T-helper 2 cell (primary cell): ENCODE measurements at regions not wholly inside any gene's neighbourhood (a gene's known extent, or its start where the extent isn't known, plus 50 kb on each side); places are given as distances from the start of the nearest gene placed in this dataset.
"Not testable (repeated sequence)": the region's sequence is repeated elsewhere in the genome, so short reads cannot be mapped to it uniquely, and the experiment has no call there.

Experiments used
- DNase-seq, 5 experiments: peaks; one replicate each; pipeline versions ENCODE4 v3.0.0 to v3.0.0-alpha.2; 2012 to 2022

DNA sequence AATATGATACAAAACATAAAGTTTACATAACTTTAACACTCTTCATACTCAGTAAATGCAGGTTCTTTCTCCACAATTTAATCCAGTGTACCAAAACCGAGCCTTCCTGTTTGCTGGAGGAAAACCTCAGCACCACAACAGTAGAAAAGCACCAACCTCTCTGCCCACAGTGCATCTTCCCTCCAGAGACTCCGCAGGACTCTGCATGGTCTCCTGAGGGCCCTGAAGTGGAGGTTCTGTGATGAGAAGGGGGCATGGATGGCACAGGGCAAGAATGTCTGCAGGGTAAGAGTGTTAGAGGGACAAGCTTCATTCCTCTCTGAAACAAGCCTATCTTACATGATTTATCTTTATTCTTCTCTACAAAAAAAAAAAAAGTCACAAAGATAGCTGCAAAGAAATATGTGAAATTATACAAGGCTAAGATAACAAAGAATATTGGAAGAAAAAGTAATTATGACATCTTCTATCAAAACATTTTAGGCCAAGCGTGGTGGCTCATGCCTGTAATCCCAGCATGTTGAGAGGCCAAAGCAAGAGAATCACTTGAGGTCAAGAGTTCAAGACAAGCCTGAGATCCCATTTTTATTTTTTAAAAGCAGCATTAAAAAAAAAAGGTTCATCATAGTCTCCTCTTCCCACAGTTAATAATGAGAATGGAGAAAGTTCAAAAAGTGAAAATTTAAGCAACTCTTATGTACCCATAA is 102.0 kb downstream of the VPREB1 start:
- no peak for DNase-seq

DNA sequence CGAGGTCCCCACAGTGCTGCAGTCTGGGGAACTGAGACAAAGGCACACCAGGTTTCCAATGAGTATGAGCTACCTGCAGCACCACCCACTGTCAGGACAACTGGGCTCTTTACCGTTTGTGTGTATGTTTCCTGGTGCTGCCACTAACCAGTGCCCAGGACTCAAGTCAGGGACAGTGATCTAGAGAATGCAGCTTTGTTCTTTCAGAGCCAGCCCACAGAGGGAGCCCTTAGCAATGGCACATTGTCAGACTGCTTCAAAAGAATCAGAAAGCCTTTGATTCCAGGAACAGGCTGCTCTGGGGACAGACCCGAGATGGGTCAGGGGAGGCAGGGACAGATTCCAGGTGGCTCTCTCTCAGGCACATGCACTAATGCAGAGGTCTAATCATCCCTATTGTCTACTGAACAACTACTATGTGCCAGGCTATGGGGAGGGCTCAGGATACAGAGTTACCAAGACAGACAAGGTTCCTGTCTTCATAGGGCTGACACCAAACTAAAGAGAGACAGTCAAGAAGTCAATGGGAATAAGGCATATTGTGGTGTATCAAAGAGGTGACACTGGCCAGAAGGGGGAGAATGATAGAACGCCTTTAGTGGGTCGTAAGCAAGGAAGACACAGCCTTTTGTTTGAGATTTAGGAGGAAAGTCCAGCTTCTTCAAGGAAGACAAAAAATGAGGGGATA is 103.7 kb downstream of the VPREB1 start:
- DNase-seq, result no peak

DNA sequence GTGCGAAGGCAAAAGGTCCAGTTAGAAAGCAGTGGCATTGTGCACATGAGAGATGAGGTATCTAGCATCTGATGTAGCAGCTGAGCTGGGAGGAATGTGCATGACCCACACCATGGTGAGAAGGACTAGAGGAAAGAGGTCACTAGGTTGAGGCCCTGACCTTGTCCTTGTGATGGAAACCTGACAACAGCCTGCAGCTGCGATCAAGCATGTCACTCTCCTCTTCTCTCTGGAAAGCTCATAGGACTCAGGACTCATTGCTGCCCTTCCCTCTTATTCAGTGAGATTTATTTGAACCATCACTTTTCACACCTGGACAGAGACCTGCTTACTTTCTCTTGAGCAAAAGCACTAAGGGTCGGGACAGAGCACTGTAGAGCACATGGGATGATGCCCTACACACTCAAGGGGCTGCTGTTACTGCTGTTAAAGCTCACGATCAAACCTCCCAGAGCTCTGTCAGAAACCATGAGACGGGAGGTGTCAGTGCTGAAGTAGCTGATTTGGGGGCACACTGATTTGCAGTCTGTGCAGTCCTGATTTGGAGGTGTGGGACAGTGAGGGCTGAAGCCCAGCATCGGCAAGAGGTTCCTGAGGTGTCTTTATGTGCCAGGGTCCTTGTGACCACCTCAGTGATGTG is 104.3 kb downstream of the VPREB1 start:
- DNase-seq, result no peak

DNA sequence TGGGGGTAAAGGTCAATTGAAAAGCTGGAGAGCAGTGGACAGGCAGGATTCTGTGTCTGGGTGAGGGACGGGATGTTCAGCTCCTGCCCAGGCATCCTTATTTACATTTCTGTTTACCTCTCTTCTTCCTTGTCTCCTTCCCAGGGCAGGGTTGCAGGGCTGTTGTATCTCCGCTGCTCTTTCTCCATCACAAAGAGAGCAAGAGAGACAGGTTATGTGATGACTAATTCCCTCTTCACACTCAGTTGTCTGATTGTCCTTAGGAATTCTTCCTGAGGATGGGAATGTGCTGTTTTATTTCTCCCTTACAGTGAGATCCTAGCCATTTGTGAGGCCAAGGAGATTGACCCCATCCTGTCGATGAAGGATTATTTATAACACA is 104.9 kb downstream of the VPREB1 start:
- no peak for DNase-seq

DNA sequence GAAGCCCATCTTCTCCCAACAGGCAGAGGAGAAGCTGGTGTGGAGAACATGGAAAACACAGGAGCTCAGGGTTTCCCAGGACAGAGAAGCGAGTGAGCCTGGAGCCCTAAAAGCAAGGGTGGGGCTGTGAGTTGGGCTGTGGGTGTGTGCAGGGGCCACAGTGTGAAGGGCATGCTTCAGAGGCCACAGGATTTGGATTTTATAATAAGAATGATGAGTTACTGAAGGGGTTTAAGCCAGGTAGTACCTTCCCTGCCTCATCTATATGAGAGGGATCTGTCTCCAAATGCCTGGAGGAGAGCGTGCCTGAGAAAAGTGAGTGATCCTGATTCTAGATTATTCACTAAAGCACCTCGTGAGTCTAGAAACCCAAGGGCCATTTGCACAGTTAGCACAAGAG is 106.8 kb downstream of the VPREB1 start:
- DNase-seq, result no peak

DNA sequence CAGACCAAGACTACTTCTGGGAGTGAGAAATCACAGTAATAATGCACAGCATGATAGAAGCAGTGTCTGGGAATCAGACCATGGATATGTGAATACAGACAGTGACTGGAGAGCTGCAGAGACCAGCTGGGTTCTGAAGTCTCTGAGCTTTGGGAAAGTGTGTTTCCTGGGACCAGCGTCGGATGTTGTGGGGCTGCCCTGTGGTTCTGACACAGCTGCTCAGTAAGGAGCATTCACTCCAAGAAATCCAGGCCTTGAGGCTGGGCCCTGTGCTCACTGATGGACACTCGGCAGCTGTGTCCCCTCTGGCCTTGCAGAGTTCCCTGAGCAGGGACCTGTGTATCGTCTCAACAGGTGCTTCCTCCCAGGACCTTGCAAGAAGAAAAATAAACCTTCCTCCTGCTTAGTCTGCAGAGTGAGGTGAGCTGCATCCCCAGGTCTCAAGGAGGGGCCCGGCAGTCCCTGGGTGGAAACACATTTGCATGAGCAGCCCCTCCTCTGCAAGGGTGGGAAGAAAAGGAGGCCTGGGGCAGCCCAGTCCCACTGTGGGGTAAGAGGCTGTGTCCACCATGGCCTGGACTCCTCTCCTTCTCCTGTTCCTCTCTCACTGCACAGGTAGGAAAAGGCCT is 107.9 kb downstream of the VPREB1 start:
- DNase-seq, result no peak

DNA sequence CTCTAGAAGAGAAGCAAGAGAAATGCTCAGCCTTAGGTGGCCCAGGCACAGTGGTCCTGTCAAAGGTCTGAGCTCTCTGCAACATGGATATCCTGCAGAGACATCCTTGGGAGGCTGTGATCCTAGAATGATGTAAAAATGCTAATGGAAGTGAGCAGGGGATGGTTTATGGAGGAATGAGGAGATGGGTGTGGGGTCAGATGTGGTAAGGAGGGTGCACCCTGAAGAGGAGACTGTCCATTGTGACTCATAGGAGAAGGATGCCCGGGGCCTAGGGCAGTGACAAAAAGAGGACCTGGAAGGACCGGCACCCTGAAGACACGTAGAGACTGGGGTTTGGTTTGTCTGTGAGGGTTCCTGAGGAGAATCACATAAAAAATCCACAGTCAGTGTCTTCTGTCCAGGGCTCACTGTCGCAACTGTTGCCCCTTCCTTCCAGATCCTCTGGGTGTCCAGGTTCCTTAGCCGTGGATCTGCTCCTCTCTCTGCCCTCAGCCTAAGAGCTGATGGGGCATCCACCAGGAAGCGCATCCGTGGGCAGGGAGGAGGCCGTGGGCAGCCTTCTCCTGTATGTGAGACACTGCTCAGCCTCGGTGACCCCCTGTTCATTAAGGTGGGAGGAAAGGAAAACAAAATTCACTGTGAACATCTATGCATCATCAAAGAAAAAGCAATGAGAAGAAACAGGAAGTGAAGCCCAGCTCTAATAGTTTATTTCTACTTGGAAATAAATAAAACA is 110.7 kb downstream of the VPREB1 start:
- DNase-seq, result no peak

DNA sequence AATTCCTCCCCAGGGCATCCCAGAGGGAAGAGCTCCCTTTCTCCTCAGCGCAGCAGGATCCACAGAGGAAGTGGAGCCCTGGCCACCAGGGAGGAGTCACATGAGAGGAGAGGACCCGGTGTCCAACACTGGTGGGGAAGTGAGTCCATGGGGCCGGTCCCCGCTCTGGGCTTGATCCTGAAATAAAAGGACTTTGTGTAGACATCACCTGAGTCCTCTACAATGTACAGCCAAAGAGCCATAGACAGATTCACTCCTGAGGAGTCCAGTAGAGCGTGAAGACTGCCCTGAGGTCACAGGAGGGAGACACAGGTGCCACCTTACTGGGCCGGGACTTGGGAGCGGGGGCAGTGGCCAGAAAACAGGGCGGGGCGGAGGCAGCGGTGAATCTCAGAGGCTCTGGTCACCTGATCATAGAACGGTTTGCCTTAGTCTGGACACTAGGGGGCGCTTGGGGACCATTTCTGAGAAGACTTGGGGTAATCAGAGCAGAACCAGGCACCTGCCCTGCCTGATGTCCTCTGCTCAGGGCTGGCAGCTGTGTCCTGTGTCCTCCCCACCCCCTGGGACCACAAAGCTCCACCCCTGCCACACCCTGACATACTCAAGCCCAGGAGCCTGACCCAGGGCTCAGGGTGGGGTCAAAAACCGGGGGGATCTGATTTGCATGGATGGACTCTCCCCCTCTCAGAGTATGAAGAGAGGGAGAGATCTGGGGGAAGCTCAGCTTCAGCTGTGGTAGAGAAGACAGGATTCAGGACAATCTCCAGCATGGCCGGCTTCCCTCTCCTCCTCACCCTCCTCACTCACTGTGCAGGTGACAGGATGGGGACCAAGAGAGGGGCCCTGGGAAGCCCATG is 112.7 kb downstream of the VPREB1 start:
- peak; percentile 13 to 67 (median 58) for DNase-seq

DNA sequence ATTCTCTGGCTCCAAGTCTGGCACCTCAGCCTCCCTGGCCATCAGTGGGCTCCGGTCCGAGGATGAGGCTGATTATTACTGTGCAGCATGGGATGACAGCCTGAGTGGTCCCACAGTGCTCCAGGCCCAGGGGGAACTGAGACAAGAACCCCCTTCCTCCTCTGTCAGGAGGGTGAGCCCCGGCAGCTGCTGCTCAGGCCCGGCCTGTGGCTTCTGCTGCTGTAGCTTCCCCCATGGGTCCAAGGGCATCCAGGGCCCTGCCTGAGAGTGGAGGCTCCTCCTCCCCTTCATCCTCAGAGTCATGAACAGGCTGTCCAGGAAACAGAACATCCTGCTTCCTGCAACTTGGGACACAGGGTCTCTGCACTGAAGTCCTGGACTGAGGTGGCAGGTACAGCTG is 113.6 kb downstream of the VPREB1 start:
- no peak for DNase-seq

DNA sequence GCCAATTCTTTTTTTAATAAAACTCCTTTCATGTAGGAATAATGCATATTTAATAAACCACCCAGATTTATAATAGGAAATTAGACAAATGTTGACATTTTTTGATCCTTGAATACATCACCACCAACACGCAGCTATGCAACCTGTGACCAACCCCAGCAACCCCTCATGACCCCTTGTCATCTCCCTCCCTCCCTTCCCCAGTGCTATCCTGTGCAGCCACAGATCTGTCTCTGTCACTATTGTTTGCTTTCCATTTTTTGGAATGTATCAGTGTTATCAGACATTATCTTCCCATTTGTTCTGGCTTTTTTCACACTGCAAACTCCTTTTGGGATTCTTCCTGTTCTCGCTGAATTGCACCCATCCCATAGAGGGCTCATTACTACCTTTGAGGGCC is 114.1 kb downstream of the VPREB1 start:
- no peak for DNase-seq

DNA sequence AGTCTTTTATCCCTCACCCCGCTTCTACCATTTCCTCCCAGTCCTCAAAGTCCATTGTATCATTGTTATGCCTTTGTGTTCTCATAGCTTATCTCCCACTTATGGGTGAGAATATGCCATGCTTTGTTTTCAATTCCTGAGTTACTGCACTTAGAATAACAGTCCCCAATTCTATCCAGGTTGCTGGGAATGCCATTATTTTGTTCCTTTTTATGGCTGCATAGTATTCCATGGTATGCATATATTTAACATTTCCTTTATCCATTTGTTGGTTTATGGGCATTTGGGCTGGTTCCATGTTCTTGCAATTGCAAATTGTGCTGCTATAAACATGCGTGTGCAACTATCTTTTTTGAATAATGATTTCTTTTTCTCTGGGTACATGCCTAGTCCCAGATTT is 114.9 kb downstream of the VPREB1 start:
- DNase-seq, result no peak

DNA sequence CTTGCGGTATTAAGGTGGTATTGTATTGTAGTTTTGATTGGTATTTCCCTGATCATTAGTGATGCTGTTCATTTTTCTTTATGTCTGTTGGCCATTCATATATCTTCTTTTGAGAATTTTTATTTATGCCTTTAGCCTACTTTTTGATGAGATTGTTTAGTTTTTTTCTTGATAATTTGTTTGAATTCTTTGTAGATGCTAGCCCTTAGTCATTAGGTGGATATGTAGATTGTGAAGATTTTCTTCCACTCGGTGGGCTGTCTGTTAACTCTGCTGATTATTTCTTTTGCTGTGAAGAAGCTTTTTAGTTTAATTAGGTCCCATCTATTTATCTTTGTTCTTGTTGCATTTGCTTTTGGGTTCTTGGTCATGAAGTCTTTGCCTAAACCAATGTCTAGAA is 115.4 kb downstream of the VPREB1 start:
- no peak for DNase-seq

DNA sequence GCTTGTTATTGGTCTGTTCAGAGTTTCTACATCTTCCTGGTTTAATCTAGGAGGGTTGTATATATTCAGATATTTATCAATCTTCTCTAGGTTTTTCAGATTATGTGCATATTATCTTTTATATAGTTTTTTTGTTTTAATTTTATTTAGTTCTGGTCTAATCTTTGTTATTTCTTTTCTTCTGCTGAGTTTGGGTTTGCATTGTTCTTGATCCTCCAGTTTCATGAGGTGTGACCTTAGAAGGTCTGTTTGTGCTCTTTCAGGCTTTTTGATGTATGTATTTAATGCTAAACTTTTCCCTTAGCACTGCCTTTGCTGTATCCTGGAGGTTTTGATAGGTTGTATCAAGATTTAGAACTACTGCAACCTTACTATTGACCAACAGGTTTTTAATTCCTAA is 117.7 kb downstream of the VPREB1 start:
- DNase-seq, result no peak

DNA sequence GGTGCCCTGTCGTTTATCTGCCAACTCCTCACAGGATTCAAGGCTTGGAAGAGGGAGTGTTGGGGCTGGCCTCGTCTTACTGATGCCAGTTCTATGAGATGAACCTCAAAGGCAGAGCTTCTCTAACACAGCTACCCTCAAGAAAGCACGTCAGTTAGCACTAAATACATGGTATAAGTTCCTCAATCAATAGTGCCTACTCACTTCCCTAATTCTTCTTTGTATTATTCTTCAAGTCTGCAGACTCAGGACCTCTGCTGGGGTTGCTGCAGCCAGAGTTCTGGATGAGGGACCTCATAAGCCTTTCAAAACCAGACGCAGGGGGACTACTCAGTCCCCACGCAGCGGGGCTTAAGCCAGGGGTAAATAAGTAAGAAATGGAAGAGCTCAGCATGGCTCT is 118.3 kb downstream of the VPREB1 start:
- no peak for DNase-seq

DNA sequence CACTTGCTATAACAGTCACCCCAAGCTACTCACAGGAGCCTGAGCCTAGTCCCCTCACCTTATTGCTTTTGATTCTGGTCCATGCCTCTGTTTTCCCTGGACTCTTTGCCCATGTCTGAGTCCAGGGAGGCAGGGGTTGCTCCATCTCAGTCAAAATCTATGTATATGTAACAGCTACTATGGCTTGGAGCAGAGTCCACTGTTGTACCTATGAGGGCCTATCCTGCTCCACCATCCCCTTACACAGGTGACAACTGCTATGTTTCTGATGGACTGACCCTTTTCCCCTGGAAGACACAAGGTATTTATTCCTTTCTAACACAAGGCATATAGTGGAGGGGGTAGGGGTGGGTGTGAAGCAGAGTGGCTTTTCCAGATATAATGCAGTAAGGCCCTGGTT is 119.6 kb downstream of the VPREB1 start:
- DNase-seq, result no peak

DNA sequence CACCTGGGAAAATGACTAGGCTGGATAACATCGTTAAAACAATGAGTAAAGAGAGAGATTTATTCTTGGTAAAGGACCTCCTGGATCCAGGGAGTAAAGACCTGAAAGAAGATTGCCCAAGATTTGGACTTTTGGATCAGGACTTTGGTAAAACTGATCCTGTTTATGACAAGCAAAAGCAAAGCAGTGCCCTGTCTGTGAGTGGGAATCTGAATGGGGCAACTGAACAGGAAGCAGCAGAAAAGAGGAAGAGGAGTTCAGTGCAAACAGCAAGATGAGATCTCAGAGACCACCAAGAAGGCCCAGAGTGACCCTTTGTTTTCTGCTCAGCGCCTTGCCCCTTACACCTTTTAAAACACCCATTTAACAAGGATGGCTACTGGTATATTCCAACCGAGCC is 122.0 kb downstream of the VPREB1 start:
- DNase-seq, result no peak

DNA sequence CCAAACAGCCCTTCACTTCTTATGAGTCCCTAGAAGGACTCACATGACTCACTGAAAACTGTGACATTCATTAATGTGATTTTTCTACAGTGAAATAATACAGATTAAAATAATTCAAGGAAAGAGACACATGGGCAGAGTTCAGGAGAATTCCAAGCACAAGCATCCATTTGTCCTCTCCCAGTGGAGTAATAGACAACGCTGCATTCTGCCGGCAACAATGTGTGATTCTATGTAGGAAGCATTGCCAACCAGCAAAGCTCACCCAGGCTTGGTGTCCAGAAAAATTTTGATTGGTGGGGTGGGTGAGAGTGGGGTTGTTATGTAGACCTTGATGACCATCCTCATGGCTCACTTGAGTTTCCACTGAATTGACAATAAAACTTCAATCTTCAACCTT is 123.9 kb downstream of the VPREB1 start:
- DNase-seq, result no peak

DNA sequence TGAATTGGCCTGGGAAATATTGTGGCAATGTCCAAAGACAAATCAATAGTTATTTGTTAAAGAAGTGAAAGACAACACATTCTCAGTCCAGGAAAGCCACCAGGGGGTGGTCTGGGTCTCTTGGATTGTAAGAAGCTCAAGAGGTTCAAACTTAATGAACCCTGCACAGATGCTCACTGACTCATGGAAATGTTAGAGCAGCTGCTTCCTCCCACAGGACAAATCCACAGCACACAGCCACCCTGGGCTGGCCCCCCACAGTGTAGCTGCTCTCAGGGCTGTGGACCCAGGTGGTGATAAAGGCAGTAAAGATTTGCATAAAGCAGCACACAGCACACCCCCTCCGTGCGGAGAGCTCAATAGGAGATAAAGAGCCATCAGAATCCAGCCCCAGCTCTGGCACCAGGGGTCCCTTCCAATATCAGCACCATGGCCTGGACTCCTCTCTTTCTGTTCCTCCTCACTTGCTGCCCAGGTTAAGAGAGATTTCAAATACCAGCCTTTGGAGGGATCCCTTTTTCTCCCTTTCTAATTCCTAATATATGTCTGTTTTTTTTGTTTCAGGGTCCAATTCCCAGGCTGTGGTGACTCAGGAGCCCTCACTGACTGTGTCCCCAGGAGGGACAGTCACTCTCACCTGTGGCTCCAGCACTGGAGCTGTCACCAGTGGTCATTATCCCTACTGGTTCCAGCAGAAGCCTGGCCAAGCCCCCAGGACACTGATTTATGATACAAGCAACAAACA is 124.8 kb downstream of the VPREB1 start:
- DNase-seq, result not testable (repeated sequence)

DNA sequence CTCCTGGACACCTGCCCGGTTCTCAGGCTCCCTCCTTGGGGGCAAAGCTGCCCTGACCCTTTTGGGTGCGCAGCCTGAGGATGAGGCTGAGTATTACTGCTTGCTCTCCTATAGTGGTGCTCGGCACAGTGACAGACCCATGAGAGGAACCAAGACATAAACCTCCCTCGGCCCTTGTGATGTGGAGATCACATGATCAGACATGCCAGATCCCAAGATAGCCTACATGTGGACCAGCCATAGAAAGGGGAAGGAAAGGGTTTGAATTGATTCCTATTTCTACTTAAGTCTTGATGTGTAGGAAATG is 125.3 kb downstream of the VPREB1 start:
- DNase-seq, result no peak

DNA sequence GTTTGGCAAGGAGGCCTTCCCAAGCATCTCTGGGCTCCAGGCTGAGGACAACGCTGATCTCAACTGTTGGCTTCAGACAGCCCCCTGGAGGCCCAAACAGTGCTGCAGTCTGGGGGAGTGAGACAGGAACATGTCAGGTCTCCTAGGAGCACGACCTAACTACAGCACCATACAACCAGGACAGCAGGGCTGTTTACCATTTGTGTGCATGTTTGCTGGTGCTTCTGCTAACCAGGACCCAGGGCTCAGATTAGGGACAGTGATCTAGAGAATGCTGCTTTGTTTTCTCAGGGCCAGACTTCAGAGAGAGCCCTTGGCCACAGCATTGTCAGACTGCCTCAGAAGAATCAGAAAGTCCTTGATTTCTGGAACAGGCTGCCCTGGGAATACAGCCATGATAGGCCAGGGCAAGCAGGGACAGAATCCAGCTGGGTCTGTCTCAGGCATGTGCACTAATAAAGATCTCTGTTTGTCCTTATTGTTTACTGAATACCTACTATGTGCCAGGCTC is 126.5 kb downstream of the VPREB1 start:
- DNase-seq, result no peak

DNA sequence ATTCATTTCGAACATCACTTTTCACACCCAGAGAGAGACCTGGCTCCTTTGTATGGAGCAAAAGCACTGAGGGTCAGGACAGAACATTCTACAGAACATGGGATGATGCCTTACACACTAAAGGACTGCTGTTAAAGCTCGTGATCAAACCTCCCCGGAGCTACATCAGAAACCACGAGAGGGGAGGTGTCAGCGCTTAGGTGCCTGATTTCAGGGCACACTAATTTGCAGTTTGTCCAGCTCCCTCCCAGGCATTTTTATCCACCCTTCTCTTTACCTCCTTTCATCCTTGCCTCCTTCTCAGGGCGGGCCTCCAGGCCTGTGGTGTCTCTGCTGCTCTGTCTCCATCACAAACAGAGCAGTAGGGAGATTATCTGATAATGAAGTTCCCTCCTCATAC is 127.5 kb downstream of the VPREB1 start:
- DNase-seq, result no peak
